Loucy (cell line): ENCODE measurements at regions not wholly inside any gene's neighbourhood (a gene's known extent, or its start where the extent isn't known, plus 50 kb on each side); places are given as distances from the start of the nearest gene placed in this dataset.

Experiments
- EZH2phosphoT487 ChIP-seq: fragments of 200-600 bp; IDR thresholded peaks from 2 replicates; pipeline ENCODE4 v1.6.1; 2018; ENCODE audit warnings: antibody characterized with exemption, mild to moderate bottlenecking, moderate library complexity, borderline replicate concordance
- TF ChIP-seq, protein P1 (sequence below): fragments of 200-600 bp; sonication (generic); conservative IDR thresholded peaks from 2 replicates; pipeline ENCODE4 v1.5.1; 2014; ENCODE audit warnings: mild to moderate bottlenecking, antibody characterized with exemption, low read length

DNA sequence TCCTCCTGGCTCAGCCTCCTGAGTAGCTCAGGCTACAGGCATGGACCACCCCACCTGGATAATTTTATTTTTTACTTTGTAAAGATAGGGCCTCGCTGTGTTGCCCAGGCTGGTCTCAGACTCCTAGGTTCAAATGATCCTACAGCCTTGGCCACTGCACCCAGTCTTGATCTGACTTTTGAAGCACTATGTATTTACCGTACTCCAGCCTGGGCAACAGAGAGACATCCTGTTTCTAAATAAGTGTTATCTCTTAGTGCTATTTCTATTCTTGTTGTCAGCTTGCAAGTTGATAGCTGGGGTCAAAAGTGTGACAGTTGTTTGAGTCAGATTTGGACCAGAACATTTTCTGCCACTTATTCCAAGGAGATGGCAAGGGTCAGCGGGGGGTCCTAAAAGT, 486.4 kb downstream of the NPIPA7 start:
- TF ChIP-seq, protein P1, sequence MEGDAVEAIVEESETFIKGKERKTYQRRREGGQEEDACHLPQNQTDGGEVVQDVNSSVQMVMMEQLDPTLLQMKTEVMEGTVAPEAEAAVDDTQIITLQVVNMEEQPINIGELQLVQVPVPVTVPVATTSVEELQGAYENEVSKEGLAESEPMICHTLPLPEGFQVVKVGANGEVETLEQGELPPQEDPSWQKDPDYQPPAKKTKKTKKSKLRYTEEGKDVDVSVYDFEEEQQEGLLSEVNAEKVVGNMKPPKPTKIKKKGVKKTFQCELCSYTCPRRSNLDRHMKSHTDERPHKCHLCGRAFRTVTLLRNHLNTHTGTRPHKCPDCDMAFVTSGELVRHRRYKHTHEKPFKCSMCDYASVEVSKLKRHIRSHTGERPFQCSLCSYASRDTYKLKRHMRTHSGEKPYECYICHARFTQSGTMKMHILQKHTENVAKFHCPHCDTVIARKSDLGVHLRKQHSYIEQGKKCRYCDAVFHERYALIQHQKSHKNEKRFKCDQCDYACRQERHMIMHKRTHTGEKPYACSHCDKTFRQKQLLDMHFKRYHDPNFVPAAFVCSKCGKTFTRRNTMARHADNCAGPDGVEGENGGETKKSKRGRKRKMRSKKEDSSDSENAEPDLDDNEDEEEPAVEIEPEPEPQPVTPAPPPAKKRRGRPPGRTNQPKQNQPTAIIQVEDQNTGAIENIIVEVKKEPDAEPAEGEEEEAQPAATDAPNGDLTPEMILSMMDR: no peak
- TF ChIP-seq EZH2phosphoT487: no peak
